Thymus (tissue), 11 donors: ENCODE measurements at regions not wholly inside any gene's neighbourhood (a gene's known extent, or its start where the extent isn't known, plus 50 kb on each side); places are given as distances from the start of the nearest gene placed in this dataset.
"Not testable (repeated sequence)": the region's sequence is repeated elsewhere in the genome, so short reads cannot be mapped to it uniquely, and the experiment has no call there.

Experiments
- DNase-seq, 9 donors: peaks; one replicate each; pipeline ENCODE4 v3.0.0-alpha.2; 2013; ENCODE audit warnings: low spot score in 9 of 9, low read depth in 6 of 9, missing footprints in 1 of 9
- H3K27ac ChIP-seq, 2 donors: one replicate each; pipeline ENCODE4 v1.5.1; 2013; ENCODE audit warnings: control low read depth in 1 of 2, low read depth in 1 of 2, low read length in 1 of 2, mild to moderate bottlenecking in 1 of 2, moderate library complexity in 1 of 2
- H3K27me3 ChIP-seq, 2 donors: one replicate each; pipeline ENCODE4 v1.5.1; 2013; ENCODE audit warnings: low read length in 1 of 2; ENCODE audit not compliant: control insufficient read depth in 2 of 2, insufficient read depth in 1 of 2
- H3K36me3 ChIP-seq, 2 donors: one replicate each; pipeline ENCODE4 v1.5.1; 2013; ENCODE audit warnings: low read length in 1 of 2, mild to moderate bottlenecking in 1 of 2, moderate library complexity in 1 of 2; ENCODE audit not compliant: control insufficient read depth in 2 of 2, insufficient read depth in 2 of 2
- H3K4me1 ChIP-seq, 2 donors: one replicate each; pipeline ENCODE4 v1.5.1; 2013; ENCODE audit warnings: low read length in 2 of 2; ENCODE audit not compliant: control insufficient read depth in 2 of 2, insufficient read depth in 2 of 2
- H3K4me3 ChIP-seq, 2 donors: one replicate each; pipeline ENCODE4 v1.5.1; 2013; ENCODE audit warnings: low read length in 2 of 2, control low read depth in 1 of 2, mild to moderate bottlenecking in 1 of 2
- H3K9me3 ChIP-seq, 2 donors: one replicate each; pipeline ENCODE4 v1.5.1; 2013; ENCODE audit warnings: low read length in 1 of 2, mild to moderate bottlenecking in 1 of 2; ENCODE audit not compliant: control insufficient read depth in 2 of 2, insufficient read depth in 1 of 2
- WGBS: extraction: QIAGEN DNeasy Blood & Tissue Kit; methylation state at CpG from one replicate; pipeline ENCODE4 v1.1.7; 2013; 5-methylcytosine and 5-hydroxymethylcytosine counted together
- donor health status: healthy.

GRCh38 chr3:69613286-69613685 is 126.0 kb upstream of the MITF start:
- no peak overlapping the region for H3K27ac ChIP-seq
- H3K4me3 ChIP-seq: no peak overlapping the region
- no peak for DNase-seq
- 92% methylated on average over 5 of the region's 5 CpGs for WGBS
- no peaks in the 10 kb centered on the region for H3K4me1 ChIP-seq
- no peaks in the 10 kb centered on the region for H3K36me3 ChIP-seq
- no peaks in the 10 kb centered on the region for H3K9me3 ChIP-seq
- no peaks in the 10 kb centered on the region for H3K27me3 ChIP-seq

GRCh38 chr3:69612791-69613190 is 126.5 kb upstream of the MITF start:
- H3K36me3 ChIP-seq: no peaks in the 10 kb centered on the region
- WGBS: 94% methylated on average over 2 of the region's 2 CpGs
- DNase-seq: no peak
- H3K27me3 ChIP-seq: no peaks in the 10 kb centered on the region
- no peak overlapping the region for H3K27ac ChIP-seq
- no peak overlapping the region for H3K4me3 ChIP-seq
- no peaks in the 10 kb centered on the region for H3K9me3 ChIP-seq
- no peaks in the 10 kb centered on the region for H3K4me1 ChIP-seq

- WGBS: 86% methylated on average over 1 of the region's 1 CpG
- H3K9me3 ChIP-seq, H3K36me3 ChIP-seq, H3K4me1 ChIP-seq, H3K27ac ChIP-seq, H3K4me3 ChIP-seq, H3K27me3 ChIP-seq, DNase-seq: not testable (repeated sequence)
Observed at GRCh38 chr3:69609566-69609965, 129.7 kb upstream of the MITF start.

GRCh38 chr3:69607466-69608305 is 131.6 kb upstream of the MITF start:
- no peaks in the 10 kb centered on the region for H3K27me3 ChIP-seq
- DNase-seq: no peak
- H3K4me3 ChIP-seq: no peak overlapping the region
- H3K9me3 ChIP-seq: no peaks in the 10 kb centered on the region
- no peaks in the 10 kb centered on the region for H3K4me1 ChIP-seq
- no peaks in the 10 kb centered on the region for H3K36me3 ChIP-seq
- 92% methylated on average over 4 of the region's 4 CpGs for WGBS
- no peak overlapping the region for H3K27ac ChIP-seq

- H3K36me3 ChIP-seq: no peaks in the 10 kb centered on the region
- no peaks in the 10 kb centered on the region for H3K27me3 ChIP-seq
- no peak for DNase-seq
- H3K9me3 ChIP-seq: no peaks in the 10 kb centered on the region
- no peak overlapping the region for H3K4me3 ChIP-seq
- no peaks in the 10 kb centered on the region for H3K4me1 ChIP-seq
- H3K27ac ChIP-seq: no peak overlapping the region
- WGBS: 92% methylated on average over 4 of the region's 4 CpGs
Observed at GRCh38 chr3:69605867-69606266, 133.4 kb upstream of the MITF start.

- 88% methylated on average over 8 of the region's 8 CpGs for WGBS
- Histone ChIP-seq H3K27ac (no peak overlapping the region), H3K4me3 (no peak overlapping the region), H3K27me3 (no peaks in the 10 kb centered on the region), H3K4me1 (no peaks in the 10 kb centered on the region), H3K36me3 (no peaks in the 10 kb centered on the region), H3K9me3 (no peaks in the 10 kb centered on the region)
- no peak for DNase-seq
Observed at GRCh38 chr3:69604735-69605450, 134.4 kb upstream of the MITF start.

GRCh38 chr3:69602112-69602511 is 137.2 kb upstream of the MITF start:
- Histone ChIP-seq H3K9me3 (no peaks in the 10 kb centered on the region), H3K4me3 (no peak overlapping the region), H3K27me3 (no peaks in the 10 kb centered on the region), H3K36me3 (no peaks in the 10 kb centered on the region), H3K4me1 (no peaks in the 10 kb centered on the region), H3K27ac (no peak overlapping the region)
- 97% methylated on average over 4 of the region's 4 CpGs for WGBS
- DNase-seq: no peak

- no peaks in the 10 kb centered on the region for H3K36me3 ChIP-seq
Observed at GRCh38 chr3:69594286-69594685, 145.0 kb upstream of the MITF start.

GRCh38 chr3:69591164-69591736 is 148.0 kb upstream of the MITF start:
- no peak overlapping the region for H3K4me3 ChIP-seq
- WGBS: 97% methylated on average over 4 of the region's 4 CpGs
- H3K4me1 ChIP-seq: no peaks in the 10 kb centered on the region
- H3K27ac ChIP-seq: no peak overlapping the region
- no peaks in the 10 kb centered on the region for H3K9me3 ChIP-seq
- DNase-seq: no peak
- no peaks in the 10 kb centered on the region for H3K27me3 ChIP-seq
- H3K36me3 ChIP-seq: no peaks in the 10 kb centered on the region

More at GRCh38 chr3:69594286-69594685, 145.0 kb upstream of the MITF start:
- Histone ChIP-seq H3K4me3 (no peak overlapping the region), H3K27ac (no peak overlapping the region), H3K27me3 (no peaks in the 10 kb centered on the region), H3K9me3 (no peaks in the 10 kb centered on the region), H3K4me1 (no peaks in the 10 kb centered on the region)
- WGBS: 90% methylated on average over 2 of the region's 2 CpGs
- no peak for DNase-seq
